HL-60 (cell line): ENCODE measurements at regions not wholly inside any gene's neighbourhood (a gene's known extent, or its start where the extent isn't known, plus 50 kb on each side); places are given as distances from the start of the nearest gene placed in this dataset.

ENCODE experiments used
- DNase-seq, 2 experiments: peaks; one replicate each; pipeline ENCODE4 v3.0.0-alpha.2; 2010 to 2020; ENCODE audit warnings: low read depth in 1 of 2, low spot score in 1 of 2
- H3K27ac ChIP-seq: fragments of 250-450 bp; sonication (Bioruptor Pico); replicated peaks from 2 replicates; pipeline ENCODE4 v1.5.1; 2020; ENCODE audit warnings: mild to moderate bottlenecking, moderate library complexity
- H3K27me3 ChIP-seq: fragments of 250-450 bp; sonication (Bioruptor Pico); 2 replicates; pipeline ENCODE4 v1.5.1; 2021; ENCODE audit warnings: mild to moderate bottlenecking, moderate library complexity; ENCODE audit not compliant: insufficient read depth, poor library complexity, severe bottlenecking
- H3K4me3 ChIP-seq: replicated peaks from 2 replicates; pipeline ENCODE4 v1.5.1; 2011; ENCODE audit warnings: mild to moderate bottlenecking, control low read depth, low read length; ENCODE audit not compliant: insufficient read depth
- CTCF ChIP-seq: IDR thresholded peaks from one replicate; pipeline ENCODE4 v1.5.1; 2011; ENCODE audit warnings: low read length, control low read depth, inconsistent platforms; ENCODE audit not compliant: insufficient read depth
- GABPA ChIP-seq: IDR thresholded peaks from 2 replicates; pipeline ENCODE4 v1.6.1; 2012; ENCODE audit warnings: low read depth
- POLR2AphosphoS5 ChIP-seq: IDR thresholded peaks from 2 replicates; pipeline ENCODE4 v1.6.1; 2012; ENCODE audit warnings: low read depth
- REST ChIP-seq: IDR thresholded peaks from 2 replicates; pipeline ENCODE4 v1.6.1; 2012; ENCODE audit warnings: low read depth; ENCODE audit not compliant: insufficient replicate concordance
- SPI1 ChIP-seq: IDR thresholded peaks from 2 replicates; pipeline ENCODE4 v1.6.1; 2012; ENCODE audit warnings: low read depth, mild to moderate bottlenecking, borderline replicate concordance

DNA sequence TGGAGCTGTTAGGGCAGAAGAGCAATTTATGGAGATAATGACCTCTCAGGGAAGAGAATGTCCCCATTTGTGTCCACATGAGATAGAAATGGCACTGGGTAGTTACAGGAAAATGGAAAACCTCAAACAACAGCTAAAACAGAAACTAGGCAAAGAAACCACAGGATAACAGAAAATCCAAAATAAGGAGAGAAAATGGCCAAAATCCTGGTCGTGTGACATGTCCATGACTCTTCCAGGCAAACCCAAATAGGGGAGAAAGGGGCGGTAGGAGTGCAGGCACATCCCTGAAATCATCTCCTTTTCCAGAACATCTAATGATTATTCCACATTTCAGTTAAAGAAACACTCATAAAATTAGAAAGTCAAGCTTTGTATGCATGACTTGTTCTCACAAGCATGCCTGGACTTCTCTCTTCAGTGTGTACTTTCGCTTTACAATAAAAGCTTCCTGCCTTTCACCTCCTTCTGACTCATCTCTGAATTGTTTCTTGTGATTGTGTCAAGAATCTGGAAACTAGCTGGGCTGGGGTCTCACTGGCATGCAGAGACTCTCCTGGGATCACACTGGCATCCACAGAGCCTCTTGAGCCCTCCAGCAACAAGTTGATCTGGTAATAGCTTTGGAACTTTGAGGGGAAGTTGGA is 171.4 kb upstream of the ZP4 start:
- Histone ChIP-seq H3K4me3 (no peak overlapping the region), H3K27ac (no peak overlapping the region), H3K27me3 (no peaks in the 10 kb centered on the region)
- no peak for TF ChIP-seq GABPA
- no peak for TF ChIP-seq CTCF
- TF ChIP-seq REST, result no peak
- no peak for TF ChIP-seq SPI1
- no peak for TF ChIP-seq POLR2AphosphoS5
- DNase-seq, result no peak

- DNase-seq, result no peak
- no peaks in the 10 kb centered on the region for H3K27me3 ChIP-seq
- no peak for TF ChIP-seq CTCF
- TF ChIP-seq GABPA, result no peak
- no peak for TF ChIP-seq SPI1
- no peak for TF ChIP-seq POLR2AphosphoS5
- TF ChIP-seq REST, result no peak
- no peak overlapping the region for H3K4me3 ChIP-seq
- H3K27ac ChIP-seq, result no peak overlapping the region
These were observed 169.3 kb upstream of the ZP4 start for GRCh38 chr1:238060061-238060460.

DNA sequence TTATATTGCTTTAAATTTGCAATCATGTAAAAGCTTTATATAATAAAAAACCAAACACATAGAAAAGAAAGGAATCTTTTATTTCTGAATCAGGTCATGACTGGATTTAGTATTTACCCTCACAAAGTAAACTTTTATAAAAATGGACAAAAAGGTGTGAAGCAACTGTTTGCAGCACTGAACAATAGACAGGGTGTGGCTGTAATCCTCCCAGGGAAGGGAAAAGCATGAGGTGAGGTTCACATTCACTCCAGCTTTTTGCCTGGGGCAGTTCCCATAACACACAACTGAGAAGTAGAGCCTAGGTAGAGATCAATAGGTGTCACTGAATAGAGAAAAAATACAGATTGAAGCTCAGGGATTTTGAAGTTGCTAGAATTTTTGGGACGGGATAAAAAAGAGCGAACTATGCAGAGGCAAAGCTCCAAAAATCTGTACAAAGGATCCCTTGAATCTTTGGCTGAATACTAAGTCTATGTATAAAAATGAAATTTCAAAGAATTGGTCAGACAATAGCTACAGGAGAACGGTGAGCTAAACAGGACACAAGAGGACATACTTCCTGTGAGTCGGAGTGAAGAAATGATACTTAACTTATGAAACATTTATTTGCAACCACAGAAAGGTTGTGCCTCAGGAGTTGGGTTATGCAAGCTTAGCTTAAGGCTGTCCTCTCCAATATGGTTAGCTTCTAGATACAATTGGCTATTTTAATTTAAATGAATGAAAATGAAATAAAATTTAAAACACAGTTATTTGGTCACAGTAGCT is 162.0 kb upstream of the ZP4 start:
- DNase-seq, result no peak
- Histone ChIP-seq H3K4me3 (no peak overlapping the region), H3K27me3 (no peaks in the 10 kb centered on the region), H3K27ac (no peak overlapping the region)
- TF ChIP-seq GABPA, result no peak
- TF ChIP-seq SPI1, result no peak
- TF ChIP-seq POLR2AphosphoS5, result no peak
- no peak for TF ChIP-seq REST
- no peak for TF ChIP-seq CTCF
